ENCODE measurements at regions not wholly inside any gene's neighbourhood (a gene's known extent, or its start where the extent isn't known, plus 50 kb on each side); places are given as distances from the start of the nearest gene placed in this dataset.

DNA sequence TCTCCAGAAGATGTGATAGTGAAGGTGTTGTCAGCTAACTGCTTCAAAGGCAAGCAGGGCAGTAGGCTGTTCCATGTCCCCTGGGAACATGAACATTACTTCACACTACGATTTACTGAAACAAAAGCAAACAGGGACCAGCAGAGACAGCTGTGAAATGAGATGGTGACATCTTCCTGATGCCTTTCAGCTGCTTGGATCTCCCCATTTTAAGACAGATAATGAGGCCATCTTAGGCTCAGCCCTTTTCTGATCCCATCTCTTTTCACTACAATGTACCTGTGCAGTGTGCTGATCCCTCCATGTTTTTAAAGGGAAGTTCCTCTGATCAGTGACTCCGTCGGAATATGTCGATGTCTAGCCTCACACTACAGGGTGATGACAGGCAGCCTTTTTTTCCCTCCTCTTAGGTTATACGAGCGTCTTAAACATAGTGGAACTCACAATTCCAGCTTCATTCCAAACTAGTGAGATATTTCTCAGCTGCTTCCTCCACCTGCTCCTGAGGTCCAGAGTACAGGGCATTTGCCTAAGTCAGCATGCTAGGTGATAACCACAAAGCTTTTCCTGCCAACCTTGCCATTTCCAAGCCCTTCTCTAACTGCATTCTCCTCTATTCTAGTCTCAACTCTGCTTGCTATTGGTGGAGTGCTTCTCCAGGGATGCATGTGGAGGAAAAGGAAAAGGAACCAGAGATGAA, 87.6 kb upstream of the EGLN3 start (continued):
- TF ChIP-seq ZHX2 (IDR thresholded peaks at IDR 0.05; ENCODE audit: low read depth) (no peak; the same call in 1 of the 2 replicates), ZHX2 (CRISPR knock-in tag; IDR thresholded peaks at IDR 0.05; ENCODE audit: borderline replicate concordance) (no peak), TAF1 (CRISPR knock-in tag; IDR thresholded peaks at IDR 0.05) (no peak), ZNF563 (CRISPR knock-in tag; IDR thresholded peaks at IDR 0.05) (no peak), ZNF788 (CRISPR knock-in tag; IDR thresholded peaks at IDR 0.05; ENCODE audit: borderline replicate concordance) (no peak; the same call in 1 of the 2 replicates), JARID2 (CRISPR knock-in tag; IDR thresholded peaks at IDR 0.05; ENCODE audit: insufficient replicate concordance) (peak; percentile 71), RARA (CRISPR knock-in tag; IDR thresholded peaks at IDR 0.05) (peak; percentile 48; the same call in 1 of the 2 replicates), ZGPAT (CRISPR knock-in tag; IDR thresholded peaks at IDR 0.05) (peak; percentile 70; the same call in 1 of the 2 replicates), NR2F6 (IDR thresholded peaks at IDR 0.05) (peak; percentile 26; the same call in 1 of the 2 replicates), NR2F6 (CRISPR knock-in tag; IDR thresholded peaks at IDR 0.05) (peak; percentile 63), MTF1 (CRISPR knock-in tag; IDR thresholded peaks at IDR 0.05) (no peak), KAT2B (IDR thresholded peaks at IDR 0.05; ENCODE audit: borderline replicate concordance, low read depth, low read length) (no peak), IKZF1 (IDR thresholded peaks at IDR 0.05) (no peak), ZNF605 (CRISPR knock-in tag; IDR thresholded peaks at IDR 0.05) (no peak), ZIK1 (CRISPR knock-in tag; IDR thresholded peaks at IDR 0.05; ENCODE audit: borderline replicate concordance, low read depth) (no peak)
- TF ChIP-seq, protein P1, sequence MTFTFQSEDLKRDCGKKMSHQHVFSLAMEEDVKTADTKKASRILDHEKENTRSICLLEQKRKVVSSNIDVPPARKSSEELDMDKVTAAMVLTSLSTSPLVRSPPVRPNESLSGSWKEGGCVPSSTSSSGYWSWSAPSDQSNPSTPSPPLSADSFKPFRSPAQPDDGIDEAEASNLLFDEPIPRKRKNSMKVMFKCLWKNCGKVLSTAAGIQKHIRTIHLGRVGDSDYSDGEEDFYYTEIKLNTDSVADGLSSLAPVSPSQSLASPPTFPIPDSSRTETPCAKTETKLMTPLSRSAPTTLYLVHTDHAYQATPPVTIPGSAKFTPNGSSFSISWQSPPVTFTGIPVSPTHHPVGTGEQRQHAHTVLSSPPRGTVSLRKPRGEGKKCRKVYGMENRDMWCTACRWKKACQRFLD (CRISPR knock-in tag; IDR thresholded peaks at IDR 0.05; ENCODE audit: borderline replicate concordance), result no peak
- TF ChIP-seq, protein P2, sequence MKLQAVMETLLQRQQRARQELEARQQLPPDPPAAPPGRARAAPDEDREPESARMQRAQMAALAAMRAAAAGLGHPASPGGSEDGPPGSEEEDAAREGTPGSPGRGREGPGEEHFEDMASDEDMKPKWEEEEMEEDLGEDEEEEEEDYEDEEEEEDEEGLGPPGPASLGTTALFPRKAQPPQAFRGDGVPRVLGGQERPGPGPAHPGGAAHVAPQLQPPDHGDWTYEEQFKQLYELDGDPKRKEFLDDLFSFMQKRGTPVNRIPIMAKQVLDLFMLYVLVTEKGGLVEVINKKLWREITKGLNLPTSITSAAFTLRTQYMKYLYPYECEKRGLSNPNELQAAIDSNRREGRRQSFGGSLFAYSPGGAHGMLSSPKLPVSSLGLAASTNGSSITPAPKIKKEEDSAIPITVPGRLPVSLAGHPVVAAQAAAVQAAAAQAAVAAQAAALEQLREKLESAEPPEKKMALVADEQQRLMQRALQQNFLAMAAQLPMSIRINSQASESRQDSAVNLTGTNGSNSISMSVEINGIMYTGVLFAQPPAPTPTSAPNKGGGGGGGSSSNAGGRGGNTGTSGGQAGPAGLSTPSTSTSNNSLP (IDR thresholded peaks at IDR 0.05; ENCODE audit: low read depth, low read length), result peak; percentile 54; the same call in 1 of the 2 replicates
- TF ChIP-seq, protein P3, sequence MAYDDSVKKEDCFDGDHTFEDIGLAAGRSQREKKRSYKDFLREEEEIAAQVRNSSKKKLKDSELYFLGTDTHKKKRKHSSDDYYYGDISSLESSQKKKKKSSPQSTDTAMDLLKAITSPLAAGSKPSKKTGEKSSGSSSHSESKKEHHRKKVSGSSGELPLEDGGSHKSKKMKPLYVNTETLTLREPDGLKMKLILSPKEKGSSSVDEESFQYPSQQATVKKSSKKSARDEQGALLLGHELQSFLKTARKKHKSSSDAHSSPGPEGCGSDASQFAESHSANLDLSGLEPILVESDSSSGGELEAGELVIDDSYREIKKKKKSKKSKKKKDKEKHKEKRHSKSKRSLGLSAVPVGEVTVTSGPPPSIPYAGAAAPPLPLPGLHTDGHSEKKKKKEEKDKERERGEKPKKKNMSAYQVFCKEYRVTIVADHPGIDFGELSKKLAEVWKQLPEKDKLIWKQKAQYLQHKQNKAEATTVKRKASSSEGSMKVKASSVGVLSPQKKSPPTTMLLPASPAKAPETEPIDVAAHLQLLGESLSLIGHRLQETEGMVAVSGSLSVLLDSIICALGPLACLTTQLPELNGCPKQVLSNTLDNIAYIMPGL (CRISPR knock-in tag; IDR thresholded peaks at IDR 0.05; ENCODE audit: borderline replicate concordance in 1 of 2, low read depth in 1 of 2), result no peak; a peak in 1 of 4 replicates

Data from HepG2 (cell line).